ENCODE measurements at regions not wholly inside any gene's neighbourhood (a gene's known extent, or its start where the extent isn't known, plus 50 kb on each side); places are given as distances from the start of the nearest gene placed in this dataset.

- Histone ChIP-seq H3K9ac (replicated peaks; ENCODE audit: extremely low read depth, insufficient read depth, low read length) (no peak overlapping the region), H2AFZ (ENCODE audit: low read depth, low read length) (no peak overlapping the region), H3K9me1 (replicated peaks; ENCODE audit: control insufficient read depth, extremely low read depth, insufficient read depth, low read length) (no peaks in the 10 kb centered on the region), H3K4me3 (replicated peaks in 1 of 3; ENCODE audit: insufficient read depth in 1 of 3, low read depth in 1 of 3, low read length in 3 of 3) (no peak overlapping the region), H3K79me2 (ENCODE audit: control insufficient read depth, insufficient read depth, low read length) (no peaks in the 10 kb centered on the region), H3K4me1 (ENCODE audit: control insufficient read depth, extremely low read depth, insufficient read depth, low read length) (no peaks in the 10 kb centered on the region), H4K20me1 (replicated peaks; ENCODE audit: control insufficient read depth, extremely low read depth, insufficient read depth, low read length) (no peaks in the 10 kb centered on the region), H3K36me3 (ENCODE audit: control insufficient read depth in 2 of 2, extremely low read depth in 1 of 2, insufficient read depth in 2 of 2, low read length in 2 of 2) (no peaks in the 10 kb centered on the region), H3K4me2 (ENCODE audit: insufficient read depth, low read length) (no peak overlapping the region), H3K27me3 (ENCODE audit: control insufficient read depth in 2 of 2, insufficient read depth in 2 of 2, low read length in 2 of 2) (no peaks in the 10 kb centered on the region), H3K9me3 (replicated peaks; ENCODE audit: control insufficient read depth, insufficient read depth, low read length) (no peaks in the 10 kb centered on the region), H3K27ac (ENCODE audit: insufficient read depth, low read depth, low read length) (no peak overlapping the region)
- TF ChIP-seq MYC (IDR thresholded peaks at IDR 0.05; ENCODE audit: low read depth, low read length), result no peak
- TF ChIP-seq JUN (IDR thresholded peaks at IDR 0.05; ENCODE audit: borderline replicate concordance, insufficient read depth, insufficient read length, low read depth), result no peak
- BruUV-seq (replicated peaks), result no TSS peak
- FAIRE-seq, result no peak
- ChIA-PET POLR2A (no interaction called here), CTCF (no interaction called here)
- intact Hi-C loops (cut with micrococcal nuclease) (no loop called here), dilution Hi-C loops (cut with MboI; ENCODE audit: extremely low pct_ligation_motif_present, low sequenced_read_pairs) (no loop called here)
- no peak for DNase-seq (ENCODE audit: low read depth, low spot score)
Measured at GRCh38 chr12:128103152-128103551, 163.8 kb upstream of the TMEM132C start.

- Histone ChIP-seq H3K9me3 (replicated peaks; ENCODE audit: control insufficient read depth, insufficient read depth, low read length) (no peaks in the 10 kb centered on the region), H4K20me1 (replicated peaks; ENCODE audit: control insufficient read depth, extremely low read depth, insufficient read depth, low read length) (no peaks in the 10 kb centered on the region), H3K36me3 (ENCODE audit: control insufficient read depth in 2 of 2, extremely low read depth in 1 of 2, insufficient read depth in 2 of 2, low read length in 2 of 2) (no peaks in the 10 kb centered on the region), H2AFZ (ENCODE audit: low read depth, low read length) (no peak overlapping the region), H3K79me2 (ENCODE audit: control insufficient read depth, insufficient read depth, low read length) (no peaks in the 10 kb centered on the region), H3K4me3 (replicated peaks in 1 of 3; ENCODE audit: insufficient read depth in 1 of 3, low read depth in 1 of 3, low read length in 3 of 3) (no peak overlapping the region), H3K4me1 (ENCODE audit: control insufficient read depth, extremely low read depth, insufficient read depth, low read length) (no peaks in the 10 kb centered on the region), H3K9ac (replicated peaks; ENCODE audit: extremely low read depth, insufficient read depth, low read length) (no peak overlapping the region), H3K4me2 (ENCODE audit: insufficient read depth, low read length) (no peak overlapping the region), H3K27me3 (ENCODE audit: control insufficient read depth in 2 of 2, insufficient read depth in 2 of 2, low read length in 2 of 2) (no peaks in the 10 kb centered on the region), H3K27ac (ENCODE audit: insufficient read depth, low read depth, low read length) (no peak overlapping the region), H3K9me1 (replicated peaks; ENCODE audit: control insufficient read depth, extremely low read depth, insufficient read depth, low read length) (no peaks in the 10 kb centered on the region)
- TF ChIP-seq FOS (IDR thresholded peaks at IDR 0.05; ENCODE audit: borderline replicate concordance, insufficient read depth, low read length) (no peak), POLR2AphosphoS5 (IDR thresholded peaks at IDR 0.05; ENCODE audit: insufficient read depth, low read depth, low read length) (no peak), POLR2A (IDR thresholded peaks at IDR 0.05; ENCODE audit: low read depth, low read length) (no peak), MYC (IDR thresholded peaks at IDR 0.05; ENCODE audit: low read depth, low read length) (no peak), GATA2 (IDR thresholded peaks at IDR 0.05; ENCODE audit: insufficient read depth, insufficient read length, low read depth, low read length) (no peak), MAX (IDR thresholded peaks at IDR 0.05; ENCODE audit: insufficient read depth, insufficient read length) (no peak), EZH2 (IDR thresholded peaks at IDR 0.05; ENCODE audit: borderline replicate concordance, low read depth, low read length, severe bottlenecking) (no peak), JUN (IDR thresholded peaks at IDR 0.05; ENCODE audit: borderline replicate concordance, insufficient read depth, insufficient read length, low read depth) (no peak)
- TF ChIP-seq, protein P1, sequence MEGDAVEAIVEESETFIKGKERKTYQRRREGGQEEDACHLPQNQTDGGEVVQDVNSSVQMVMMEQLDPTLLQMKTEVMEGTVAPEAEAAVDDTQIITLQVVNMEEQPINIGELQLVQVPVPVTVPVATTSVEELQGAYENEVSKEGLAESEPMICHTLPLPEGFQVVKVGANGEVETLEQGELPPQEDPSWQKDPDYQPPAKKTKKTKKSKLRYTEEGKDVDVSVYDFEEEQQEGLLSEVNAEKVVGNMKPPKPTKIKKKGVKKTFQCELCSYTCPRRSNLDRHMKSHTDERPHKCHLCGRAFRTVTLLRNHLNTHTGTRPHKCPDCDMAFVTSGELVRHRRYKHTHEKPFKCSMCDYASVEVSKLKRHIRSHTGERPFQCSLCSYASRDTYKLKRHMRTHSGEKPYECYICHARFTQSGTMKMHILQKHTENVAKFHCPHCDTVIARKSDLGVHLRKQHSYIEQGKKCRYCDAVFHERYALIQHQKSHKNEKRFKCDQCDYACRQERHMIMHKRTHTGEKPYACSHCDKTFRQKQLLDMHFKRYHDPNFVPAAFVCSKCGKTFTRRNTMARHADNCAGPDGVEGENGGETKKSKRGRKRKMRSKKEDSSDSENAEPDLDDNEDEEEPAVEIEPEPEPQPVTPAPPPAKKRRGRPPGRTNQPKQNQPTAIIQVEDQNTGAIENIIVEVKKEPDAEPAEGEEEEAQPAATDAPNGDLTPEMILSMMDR (IDR thresholded peaks at IDR 0.05; ENCODE audit: extremely low read depth in 1 of 2, insufficient read depth in 1 of 2, low read depth in 1 of 2, low read length in 2 of 2), result no peak
- dilution Hi-C loops (cut with MboI; ENCODE audit: extremely low pct_ligation_motif_present, low sequenced_read_pairs), result no loop called here
- ChIA-PET CTCF (no interaction called here), POLR2A (no interaction called here)
- intact Hi-C loops (cut with micrococcal nuclease), result no loop called here
- no peak for DNase-seq (ENCODE audit: low read depth, low spot score)
- FAIRE-seq, result no peak
- no TSS peak for BruUV-seq (replicated peaks)
Measured at GRCh38 chr12:128109236-128109635, 157.7 kb upstream of the TMEM132C start.

All from endothelial cell of umbilical vein (primary cell).